OCI-LY3 (cell line): ENCODE measurements at regions not wholly inside any gene's neighbourhood (a gene's known extent, or its start where the extent isn't known, plus 50 kb on each side); places are given as distances from the start of the nearest gene placed in this dataset.

ENCODE experiments used
- EZH2phosphoT487 ChIP-seq: fragments of 200-600 bp; shearing (Covaris generic); IDR thresholded peaks from 2 replicates; pipeline ENCODE4 v1.6.1; 2018; ENCODE audit warnings: antibody characterized with exemption, mixed run types, low read depth
- TF ChIP-seq, protein P1 (sequence below): fragments of 200-600, 300-600 bp; sonication (generic); IDR thresholded peaks from 2 replicates; pipeline ENCODE4 v1.5.1; 2014; ENCODE audit warnings: antibody characterized with exemption, low read length, low read depth

DNA sequence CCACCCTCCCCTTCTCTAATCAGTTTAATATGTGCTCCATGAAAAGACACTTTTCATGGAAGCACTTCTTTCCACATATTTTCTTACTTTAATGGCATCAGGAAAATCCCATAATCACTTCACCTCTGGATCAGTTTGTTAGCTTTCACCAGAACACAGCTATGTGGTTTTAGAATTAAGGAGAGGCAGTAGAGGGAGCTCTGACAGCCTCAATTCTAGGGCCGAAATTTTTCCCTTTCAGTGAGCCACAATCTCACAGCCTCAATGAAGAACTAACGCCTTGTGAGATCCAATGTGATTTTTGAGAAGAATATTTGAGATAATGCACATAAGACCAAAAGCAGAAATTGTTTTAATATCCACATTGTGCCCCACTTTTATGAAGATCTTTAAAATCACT, 1494.0 kb upstream of the CDH8 start:
- TF ChIP-seq, protein P1, sequence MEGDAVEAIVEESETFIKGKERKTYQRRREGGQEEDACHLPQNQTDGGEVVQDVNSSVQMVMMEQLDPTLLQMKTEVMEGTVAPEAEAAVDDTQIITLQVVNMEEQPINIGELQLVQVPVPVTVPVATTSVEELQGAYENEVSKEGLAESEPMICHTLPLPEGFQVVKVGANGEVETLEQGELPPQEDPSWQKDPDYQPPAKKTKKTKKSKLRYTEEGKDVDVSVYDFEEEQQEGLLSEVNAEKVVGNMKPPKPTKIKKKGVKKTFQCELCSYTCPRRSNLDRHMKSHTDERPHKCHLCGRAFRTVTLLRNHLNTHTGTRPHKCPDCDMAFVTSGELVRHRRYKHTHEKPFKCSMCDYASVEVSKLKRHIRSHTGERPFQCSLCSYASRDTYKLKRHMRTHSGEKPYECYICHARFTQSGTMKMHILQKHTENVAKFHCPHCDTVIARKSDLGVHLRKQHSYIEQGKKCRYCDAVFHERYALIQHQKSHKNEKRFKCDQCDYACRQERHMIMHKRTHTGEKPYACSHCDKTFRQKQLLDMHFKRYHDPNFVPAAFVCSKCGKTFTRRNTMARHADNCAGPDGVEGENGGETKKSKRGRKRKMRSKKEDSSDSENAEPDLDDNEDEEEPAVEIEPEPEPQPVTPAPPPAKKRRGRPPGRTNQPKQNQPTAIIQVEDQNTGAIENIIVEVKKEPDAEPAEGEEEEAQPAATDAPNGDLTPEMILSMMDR = no peak
- no peak for TF ChIP-seq EZH2phosphoT487
